ENCODE measurements at regions not wholly inside any gene's neighbourhood (a gene's known extent, or its start where the extent isn't known, plus 50 kb on each side); places are given as distances from the start of the nearest gene placed in this dataset.

GRCh38 chrX:40845331-40845911 is 110.1 kb upstream of the MED14 start:
- TF ChIP-seq MAX (IDR thresholded peaks at IDR 0.05; ENCODE audit: low read depth, low read length) (no peak), CTCF (IDR thresholded peaks at IDR 0.05; ENCODE audit: low read depth, low read length) (no peak)

Measured in NB4 (cell line).